T-helper 2 cell treated with Interferon-gamma antibody and Interleukin-4, amounts not matched to agents 5 μg/mL and 100 μg/mL, for 36 hours (primary cell): ENCODE measurements at regions not wholly inside any gene's neighbourhood (a gene's known extent, or its start where the extent isn't known, plus 50 kb on each side); places are given as distances from the start of the nearest gene placed in this dataset.

Source experiments
- DNase-seq: peaks from one replicate; pipeline ENCODE4 v3.0.0; 2021; ENCODE audit warnings: low spot score
- H3K27ac Mint-ChIP-seq: one replicate; pipeline ENCODE4 v1.8.0; 2021; ENCODE audit warnings: mild to moderate bottlenecking, mixed read lengths
- H3K27me3 Mint-ChIP-seq: one replicate; pipeline ENCODE4 v1.8.0; 2021; ENCODE audit warnings: low read depth, mixed read lengths
- H3K36me3 Mint-ChIP-seq: one replicate; pipeline ENCODE4 v1.8.0; 2021; ENCODE audit warnings: low read depth, mixed read lengths
- H3K4me1 Mint-ChIP-seq: one replicate; pipeline ENCODE4 v1.8.0; 2021; ENCODE audit warnings: low read depth, mixed read lengths
- H3K4me3 Mint-ChIP-seq: one replicate; pipeline ENCODE4 v1.8.0; 2022; ENCODE audit warnings: mild to moderate bottlenecking, moderate library complexity, mixed read lengths
- H3K9me3 Mint-ChIP-seq: one replicate; pipeline ENCODE4 v1.8.0; 2021; ENCODE audit warnings: mixed read lengths

- H3K4me3 Mint-ChIP-seq = no peak overlapping the region
- H3K27me3 Mint-ChIP-seq = no peaks in the 10 kb centered on the region
- no peaks in the 10 kb centered on the region for H3K36me3 Mint-ChIP-seq
- no peaks in the 10 kb centered on the region for H3K4me1 Mint-ChIP-seq
- no peak for DNase-seq
- H3K27ac Mint-ChIP-seq = no peak overlapping the region
- no peaks in the 10 kb centered on the region for H3K9me3 Mint-ChIP-seq
Measured at GRCh38 chr4:54359919-54360650, 131.0 kb downstream of the PDGFRA start.

GRCh38 chr4:54363037-54363436 lies 133.9 kb downstream of the PDGFRA start:
- Mint-ChIP-seq H3K4me3 (no peak overlapping the region), H3K27me3 (no peaks in the 10 kb centered on the region), H3K9me3 (no peaks in the 10 kb centered on the region), H3K36me3 (no peaks in the 10 kb centered on the region), H3K4me1 (no peaks in the 10 kb centered on the region), H3K27ac (no peak overlapping the region)
- DNase-seq = no peak

- no peaks in the 10 kb centered on the region for H3K36me3 Mint-ChIP-seq
- H3K9me3 Mint-ChIP-seq = no peaks in the 10 kb centered on the region
- no peak overlapping the region for H3K27ac Mint-ChIP-seq
- H3K4me3 Mint-ChIP-seq = no peak overlapping the region
- H3K4me1 Mint-ChIP-seq = no peaks in the 10 kb centered on the region
- DNase-seq = no peak
- no peaks in the 10 kb centered on the region for H3K27me3 Mint-ChIP-seq
Measured at GRCh38 chr4:54365691-54366090, 136.6 kb downstream of the PDGFRA start.

- Mint-ChIP-seq H3K27me3 (no peaks in the 10 kb centered on the region), H3K4me3 (no peak overlapping the region), H3K9me3 (no peaks in the 10 kb centered on the region), H3K4me1 (no peaks in the 10 kb centered on the region), H3K36me3 (no peaks in the 10 kb centered on the region), H3K27ac (no peak overlapping the region)
- no peak for DNase-seq
Measured at GRCh38 chr4:54367059-54367458, 138.0 kb downstream of the PDGFRA start.

- H3K9me3 Mint-ChIP-seq = no peaks in the 10 kb centered on the region
- no peaks in the 10 kb centered on the region for H3K27me3 Mint-ChIP-seq
- H3K36me3 Mint-ChIP-seq = no peaks in the 10 kb centered on the region
- no peaks in the 10 kb centered on the region for H3K4me1 Mint-ChIP-seq
- H3K4me3 Mint-ChIP-seq = no peak overlapping the region
- no peak for DNase-seq
- H3K27ac Mint-ChIP-seq = no peak overlapping the region
Measured at GRCh38 chr4:54368281-54369265, 139.5 kb downstream of the PDGFRA start.

GRCh38 chr4:54371173-54371572 lies 142.1 kb downstream of the PDGFRA start:
- no peak for DNase-seq
- Mint-ChIP-seq H3K4me3 (no peak overlapping the region), H3K36me3 (no peaks in the 10 kb centered on the region), H3K27ac (no peak overlapping the region), H3K9me3 (no peaks in the 10 kb centered on the region), H3K27me3 (no peaks in the 10 kb centered on the region), H3K4me1 (no peaks in the 10 kb centered on the region)

GRCh38 chr4:54372951-54373350 lies 143.9 kb downstream of the PDGFRA start:
- no peaks in the 10 kb centered on the region for H3K4me1 Mint-ChIP-seq
- no peaks in the 10 kb centered on the region for H3K27me3 Mint-ChIP-seq
- H3K4me3 Mint-ChIP-seq = no peak overlapping the region
- no peak overlapping the region for H3K27ac Mint-ChIP-seq
- no peaks in the 10 kb centered on the region for H3K36me3 Mint-ChIP-seq
- no peak for DNase-seq
- H3K9me3 Mint-ChIP-seq = no peaks in the 10 kb centered on the region

- H3K27me3 Mint-ChIP-seq = no peaks in the 10 kb centered on the region
- H3K36me3 Mint-ChIP-seq = no peaks in the 10 kb centered on the region
- H3K4me1 Mint-ChIP-seq = no peaks in the 10 kb centered on the region
- no peaks in the 10 kb centered on the region for H3K9me3 Mint-ChIP-seq
- no peak overlapping the region for H3K4me3 Mint-ChIP-seq
- no peak overlapping the region for H3K27ac Mint-ChIP-seq
- no peak for DNase-seq
Measured at GRCh38 chr4:54373718-54374210, 144.7 kb downstream of the PDGFRA start.

GRCh38 chr4:54378461-54378860 lies 149.4 kb downstream of the PDGFRA start:
- no peaks in the 10 kb centered on the region for H3K4me1 Mint-ChIP-seq
- H3K4me3 Mint-ChIP-seq = no peak overlapping the region
- DNase-seq = no peak
- H3K27ac Mint-ChIP-seq = no peak overlapping the region
- H3K9me3 Mint-ChIP-seq = no peaks in the 10 kb centered on the region
- no peaks in the 10 kb centered on the region for H3K36me3 Mint-ChIP-seq
- peaks cover 2% of the 10 kb centered on the region for H3K27me3 Mint-ChIP-seq

- H3K4me1 Mint-ChIP-seq = no peaks in the 10 kb centered on the region
- peaks cover 2% of the 10 kb centered on the region for H3K27me3 Mint-ChIP-seq
- no peaks in the 10 kb centered on the region for H3K36me3 Mint-ChIP-seq
- no peaks in the 10 kb centered on the region for H3K9me3 Mint-ChIP-seq
- no peak overlapping the region for H3K4me3 Mint-ChIP-seq
- DNase-seq = no peak
- H3K27ac Mint-ChIP-seq = no peak overlapping the region
Measured at GRCh38 chr4:54384152-54384551, 155.1 kb downstream of the PDGFRA start.

- DNase-seq = no peak
- Mint-ChIP-seq H3K9me3 (no peaks in the 10 kb centered on the region), H3K4me1 (no peaks in the 10 kb centered on the region), H3K4me3 (no peak overlapping the region), H3K27me3 (peaks cover 2% of the 10 kb centered on the region), H3K36me3 (no peaks in the 10 kb centered on the region), H3K27ac (no peak overlapping the region)
Measured at GRCh38 chr4:54384563-54384962, 155.5 kb downstream of the PDGFRA start.

GRCh38 chr4:54386042-54386669 lies 157.1 kb downstream of the PDGFRA start:
- Mint-ChIP-seq H3K4me3 (no peak overlapping the region), H3K4me1 (no peaks in the 10 kb centered on the region), H3K36me3 (no peaks in the 10 kb centered on the region), H3K27me3 (no peaks in the 10 kb centered on the region), H3K9me3 (no peaks in the 10 kb centered on the region), H3K27ac (no peak overlapping the region)
- no peak for DNase-seq

GRCh38 chr4:54386693-54387092 lies 157.6 kb downstream of the PDGFRA start:
- no peak for DNase-seq
- Mint-ChIP-seq H3K4me1 (no peaks in the 10 kb centered on the region), H3K9me3 (no peaks in the 10 kb centered on the region), H3K27me3 (no peaks in the 10 kb centered on the region), H3K4me3 (no peak overlapping the region), H3K36me3 (no peaks in the 10 kb centered on the region), H3K27ac (no peak overlapping the region)

GRCh38 chr4:54390670-54391069 lies 161.6 kb downstream of the PDGFRA start:
- H3K27ac Mint-ChIP-seq = no peak overlapping the region
- H3K36me3 Mint-ChIP-seq = no peaks in the 10 kb centered on the region
- H3K4me1 Mint-ChIP-seq = peaks cover 3% of the 10 kb centered on the region
- no peak overlapping the region for H3K4me3 Mint-ChIP-seq
- H3K27me3 Mint-ChIP-seq = no peaks in the 10 kb centered on the region
- DNase-seq = no peak
- no peaks in the 10 kb centered on the region for H3K9me3 Mint-ChIP-seq
